Endothelial cell of umbilical vein (primary cell): ENCODE measurements at regions not wholly inside any gene's neighbourhood (a gene's known extent, or its start where the extent isn't known, plus 50 kb on each side); places are given as distances from the start of the nearest gene placed in this dataset.

Source experiments
- EZH2 ChIP-seq: IDR thresholded peaks from 2 replicates; pipeline ENCODE4 v1.6.1; 2012; ENCODE audit warnings: borderline replicate concordance, low read depth, mild to moderate bottlenecking, moderate library complexity, low read length, inconsistent platforms; ENCODE audit not compliant: severe bottlenecking
- TF ChIP-seq, protein P1 (sequence below), 2 donors: IDR thresholded peaks; 1 replicate in 1 of 2; 2 replicates in 1 of 2; pipeline ENCODE4 v1.5.1; 2011; ENCODE audit warnings: low read length in 2 of 2, mild to moderate bottlenecking in 2 of 2, moderate library complexity in 2 of 2, control low read depth in 1 of 2, inconsistent platforms in 1 of 2, low read depth in 1 of 2; ENCODE audit not compliant: insufficient read depth in 1 of 2; ENCODE audit errors: extremely low read depth in 1 of 2

- TF ChIP-seq, protein P1, sequence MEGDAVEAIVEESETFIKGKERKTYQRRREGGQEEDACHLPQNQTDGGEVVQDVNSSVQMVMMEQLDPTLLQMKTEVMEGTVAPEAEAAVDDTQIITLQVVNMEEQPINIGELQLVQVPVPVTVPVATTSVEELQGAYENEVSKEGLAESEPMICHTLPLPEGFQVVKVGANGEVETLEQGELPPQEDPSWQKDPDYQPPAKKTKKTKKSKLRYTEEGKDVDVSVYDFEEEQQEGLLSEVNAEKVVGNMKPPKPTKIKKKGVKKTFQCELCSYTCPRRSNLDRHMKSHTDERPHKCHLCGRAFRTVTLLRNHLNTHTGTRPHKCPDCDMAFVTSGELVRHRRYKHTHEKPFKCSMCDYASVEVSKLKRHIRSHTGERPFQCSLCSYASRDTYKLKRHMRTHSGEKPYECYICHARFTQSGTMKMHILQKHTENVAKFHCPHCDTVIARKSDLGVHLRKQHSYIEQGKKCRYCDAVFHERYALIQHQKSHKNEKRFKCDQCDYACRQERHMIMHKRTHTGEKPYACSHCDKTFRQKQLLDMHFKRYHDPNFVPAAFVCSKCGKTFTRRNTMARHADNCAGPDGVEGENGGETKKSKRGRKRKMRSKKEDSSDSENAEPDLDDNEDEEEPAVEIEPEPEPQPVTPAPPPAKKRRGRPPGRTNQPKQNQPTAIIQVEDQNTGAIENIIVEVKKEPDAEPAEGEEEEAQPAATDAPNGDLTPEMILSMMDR (IDR thresholded peaks at IDR 0.05; ENCODE audit: extremely low read depth in 1 of 2, insufficient read depth in 1 of 2, low read depth in 1 of 2, low read length in 2 of 2) = no peak
- TF ChIP-seq EZH2 = no peak
These were observed 137.5 kb upstream of the WDR11 start for GRCh38 chr10:120713573-120714205.
